OCI-LY3 (cell line): ENCODE measurements at regions not wholly inside any gene's neighbourhood (a gene's known extent, or its start where the extent isn't known, plus 50 kb on each side); places are given as distances from the start of the nearest gene placed in this dataset.

Experiments
- EZH2phosphoT487 ChIP-seq: fragments of 200-600 bp; shearing (Covaris generic); IDR thresholded peaks from 2 replicates; pipeline ENCODE4 v1.6.1; 2018; ENCODE audit warnings: antibody characterized with exemption, mixed run types, low read depth
- TF ChIP-seq, protein P1 (sequence below): fragments of 200-600, 300-600 bp; sonication (generic); IDR thresholded peaks from 2 replicates; pipeline ENCODE4 v1.5.1; 2014; ENCODE audit warnings: antibody characterized with exemption, low read length, low read depth

DNA sequence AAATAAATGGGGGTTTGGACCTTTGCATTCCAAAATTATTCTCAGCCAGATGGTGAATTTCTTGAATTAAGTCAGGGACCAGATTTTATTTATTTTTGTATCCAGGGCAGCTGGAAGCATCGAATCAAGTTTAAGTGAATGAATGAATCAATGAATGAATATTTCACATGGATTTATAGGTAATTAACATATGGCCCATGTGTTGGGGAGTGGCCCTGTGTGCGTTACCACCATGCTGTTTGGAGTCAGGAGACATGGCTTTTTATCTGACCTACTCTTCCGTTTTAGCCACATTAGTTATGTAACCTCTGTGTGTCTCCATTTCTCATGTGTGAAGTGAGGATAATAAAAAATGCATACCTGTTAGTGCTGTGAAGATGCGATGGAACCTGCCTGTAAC is 213.5 kb downstream of the CDH26 start:
- TF ChIP-seq, protein P1, sequence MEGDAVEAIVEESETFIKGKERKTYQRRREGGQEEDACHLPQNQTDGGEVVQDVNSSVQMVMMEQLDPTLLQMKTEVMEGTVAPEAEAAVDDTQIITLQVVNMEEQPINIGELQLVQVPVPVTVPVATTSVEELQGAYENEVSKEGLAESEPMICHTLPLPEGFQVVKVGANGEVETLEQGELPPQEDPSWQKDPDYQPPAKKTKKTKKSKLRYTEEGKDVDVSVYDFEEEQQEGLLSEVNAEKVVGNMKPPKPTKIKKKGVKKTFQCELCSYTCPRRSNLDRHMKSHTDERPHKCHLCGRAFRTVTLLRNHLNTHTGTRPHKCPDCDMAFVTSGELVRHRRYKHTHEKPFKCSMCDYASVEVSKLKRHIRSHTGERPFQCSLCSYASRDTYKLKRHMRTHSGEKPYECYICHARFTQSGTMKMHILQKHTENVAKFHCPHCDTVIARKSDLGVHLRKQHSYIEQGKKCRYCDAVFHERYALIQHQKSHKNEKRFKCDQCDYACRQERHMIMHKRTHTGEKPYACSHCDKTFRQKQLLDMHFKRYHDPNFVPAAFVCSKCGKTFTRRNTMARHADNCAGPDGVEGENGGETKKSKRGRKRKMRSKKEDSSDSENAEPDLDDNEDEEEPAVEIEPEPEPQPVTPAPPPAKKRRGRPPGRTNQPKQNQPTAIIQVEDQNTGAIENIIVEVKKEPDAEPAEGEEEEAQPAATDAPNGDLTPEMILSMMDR: no peak
- TF ChIP-seq EZH2phosphoT487: no peak
